Left ventricle myocardium inferior (tissue), 1 donor: ENCODE measurements at regions not wholly inside any gene's neighbourhood (a gene's known extent, or its start where the extent isn't known, plus 50 kb on each side); places are given as distances from the start of the nearest gene placed in this dataset.
A peak's percentile ranks its signal among the peaks of the same experiment; 100 is the strongest.

ENCODE experiments used
- DNase-seq: peaks from one replicate; pipeline ENCODE4 v3.0.0-alpha.2; 2020
- H3K27ac ChIP-seq: fragments of 200-600 bp; replicated peaks from 2 replicates; pipeline ENCODE4 v1.8.0; 2021
- H3K27me3 ChIP-seq: fragments of 200-600 bp; 2 replicates; pipeline ENCODE4 v1.8.0; 2021; ENCODE audit warnings: low read depth
- H3K36me3 ChIP-seq: fragments of 200-600 bp; 2 replicates; pipeline ENCODE4 v1.8.0; 2021
- H3K4me1 ChIP-seq: fragments of 200-600 bp; 2 replicates; pipeline ENCODE4 v1.8.0; 2021
- H3K4me3 ChIP-seq: fragments of 200-600 bp; 2 replicates; pipeline ENCODE4 v1.8.0; 2021; ENCODE audit warnings: mild to moderate bottlenecking, moderate library complexity
- H3K9me3 ChIP-seq: fragments of 200-600 bp; replicated peaks from 2 replicates; pipeline ENCODE4 v1.8.0; 2021
- intact Hi-C: fragments of 100-400 bp; cut with micrococcal nuclease; formaldehyde crosslinking; loops from one replicate; pipeline ENCODE4 v1.11.0; 2022
- TF ChIP-seq, protein P1 (sequence below): fragments of 200-600 bp; IDR thresholded peaks from 2 replicates; pipeline ENCODE4 v1.8.0; 2021; ENCODE audit warnings: antibody characterized with exemption, mild to moderate bottlenecking, borderline replicate concordance
- donor health status: DM: no; HTN: yes; CAD: no; lungs with severe emphysema.

DNA sequence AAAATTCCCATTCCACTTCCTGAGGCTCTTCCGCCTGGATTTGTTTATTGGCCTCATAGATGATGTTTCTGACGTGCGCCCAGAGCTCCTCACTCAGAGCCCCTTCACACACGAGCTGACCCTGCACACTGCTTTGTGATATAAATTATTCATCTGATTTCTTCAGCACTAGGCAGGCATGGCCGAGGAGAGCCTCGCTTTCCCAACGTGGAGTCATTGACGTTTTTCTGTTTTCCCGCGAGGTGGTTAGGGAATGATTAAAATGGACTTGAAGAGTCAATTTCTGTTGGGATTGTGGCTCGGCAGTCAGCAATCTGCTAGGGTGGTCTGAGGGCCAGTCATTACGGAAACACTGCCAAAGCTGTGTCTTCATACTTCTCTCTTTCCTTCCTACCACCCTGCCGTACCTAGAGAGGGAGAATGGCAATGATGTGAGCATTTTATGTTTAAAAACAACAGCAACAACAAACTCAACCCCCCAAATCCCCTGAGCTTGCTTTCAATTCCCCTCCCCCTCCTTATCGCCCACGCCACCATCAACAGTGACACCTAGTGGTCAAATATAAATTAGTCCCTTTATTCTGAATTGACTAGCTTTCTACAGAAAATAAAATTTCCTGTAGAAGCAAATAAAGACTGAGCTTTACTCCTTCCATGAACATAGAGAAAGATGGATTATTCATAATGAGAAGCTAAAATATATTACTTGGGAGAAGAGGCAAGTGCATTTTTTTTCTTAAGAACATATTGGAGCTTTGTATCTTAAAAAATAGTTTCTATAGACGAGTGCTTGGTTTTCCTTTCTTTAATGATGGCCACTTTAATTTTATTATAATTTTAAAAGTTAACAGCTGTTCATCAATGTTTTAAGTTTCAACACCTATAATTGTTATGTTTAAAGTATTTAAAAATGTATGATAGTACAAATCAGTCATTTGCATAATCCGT lies 285.1 kb downstream of the MTX2 start:
- H3K36me3 ChIP-seq, result no peaks in the 10 kb centered on the region
- H3K9me3 ChIP-seq, result no peaks in the 10 kb centered on the region
- H3K4me1 ChIP-seq, result peaks cover 20% of the 10 kb centered on the region
- peak overlapping the region; percentile 62 for H3K27ac ChIP-seq
- no peak for DNase-seq
- peak overlapping the region; percentile 68 for H3K4me3 ChIP-seq
- TF ChIP-seq, protein P1, sequence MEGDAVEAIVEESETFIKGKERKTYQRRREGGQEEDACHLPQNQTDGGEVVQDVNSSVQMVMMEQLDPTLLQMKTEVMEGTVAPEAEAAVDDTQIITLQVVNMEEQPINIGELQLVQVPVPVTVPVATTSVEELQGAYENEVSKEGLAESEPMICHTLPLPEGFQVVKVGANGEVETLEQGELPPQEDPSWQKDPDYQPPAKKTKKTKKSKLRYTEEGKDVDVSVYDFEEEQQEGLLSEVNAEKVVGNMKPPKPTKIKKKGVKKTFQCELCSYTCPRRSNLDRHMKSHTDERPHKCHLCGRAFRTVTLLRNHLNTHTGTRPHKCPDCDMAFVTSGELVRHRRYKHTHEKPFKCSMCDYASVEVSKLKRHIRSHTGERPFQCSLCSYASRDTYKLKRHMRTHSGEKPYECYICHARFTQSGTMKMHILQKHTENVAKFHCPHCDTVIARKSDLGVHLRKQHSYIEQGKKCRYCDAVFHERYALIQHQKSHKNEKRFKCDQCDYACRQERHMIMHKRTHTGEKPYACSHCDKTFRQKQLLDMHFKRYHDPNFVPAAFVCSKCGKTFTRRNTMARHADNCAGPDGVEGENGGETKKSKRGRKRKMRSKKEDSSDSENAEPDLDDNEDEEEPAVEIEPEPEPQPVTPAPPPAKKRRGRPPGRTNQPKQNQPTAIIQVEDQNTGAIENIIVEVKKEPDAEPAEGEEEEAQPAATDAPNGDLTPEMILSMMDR, result peak; percentile 82
- intact Hi-C loops, result loop anchor here (5.0 to 10.0 kb wide), 2 partner anchors 80 to 417 kb away; no protein-coding TSS in a partner anchor
- peaks cover 62% of the 10 kb centered on the region for H3K27me3 ChIP-seq

DNA sequence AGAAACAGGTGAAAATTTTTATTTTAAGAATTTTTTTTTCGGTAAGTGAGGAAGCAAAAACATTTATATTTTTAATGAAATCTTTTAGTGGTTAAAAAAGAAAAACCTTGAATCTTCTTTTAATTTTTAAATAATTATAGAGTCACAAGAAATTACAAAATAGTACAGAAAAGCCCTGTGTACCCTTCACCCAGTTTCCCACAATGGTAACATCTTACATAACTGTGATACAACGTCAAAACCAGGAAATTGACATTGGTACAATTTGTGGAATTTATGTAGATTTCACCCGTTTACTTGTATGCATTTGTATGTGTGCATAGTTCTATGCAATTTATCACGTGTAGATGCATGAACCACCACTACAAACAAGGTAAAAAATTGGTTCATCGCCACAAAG lies 285.9 kb downstream of the MTX2 start:
- Histone ChIP-seq H3K4me1 (peaks cover 20% of the 10 kb centered on the region), H3K4me3 (no peak overlapping the region), H3K36me3 (no peaks in the 10 kb centered on the region), H3K27ac (no peak overlapping the region), H3K27me3 (peaks cover 57% of the 10 kb centered on the region), H3K9me3 (no peaks in the 10 kb centered on the region)
- no peak for DNase-seq
- intact Hi-C loops, result loop anchor here (10.0 kb wide), 1 partner anchor 80 kb away; no protein-coding TSS in a partner anchor
- TF ChIP-seq, protein P1, result no peak

GRCh38 chr2:176555781-176556180 lies 286.5 kb downstream of the MTX2 start:
- Histone ChIP-seq H3K36me3 (no peaks in the 10 kb centered on the region), H3K27me3 (peaks cover 57% of the 10 kb centered on the region), H3K9me3 (no peaks in the 10 kb centered on the region), H3K4me1 (peaks cover 20% of the 10 kb centered on the region), H3K27ac (no peak overlapping the region), H3K4me3 (no peak overlapping the region)
- TF ChIP-seq, protein P1, result no peak
- DNase-seq, result no peak
- intact Hi-C loops, result loop anchor here (10.0 kb wide), 1 partner anchor 79 kb away; no protein-coding TSS in a partner anchor

- Histone ChIP-seq H3K27me3 (peaks cover 59% of the 10 kb centered on the region), H3K9me3 (no peaks in the 10 kb centered on the region), H3K36me3 (no peaks in the 10 kb centered on the region), H3K27ac (no peak overlapping the region), H3K4me3 (no peak overlapping the region), H3K4me1 (peaks cover 20% of the 10 kb centered on the region)
- intact Hi-C loops, result loop anchor here (10.0 kb wide), 1 partner anchor 78 kb away; no protein-coding TSS in a partner anchor
- DNase-seq, result no peak
- TF ChIP-seq, protein P1, result no peak
These were observed 287.1 kb downstream of the MTX2 start for GRCh38 chr2:176556373-176556772.

- Histone ChIP-seq H3K4me1 (peaks cover 18% of the 10 kb centered on the region), H3K9me3 (no peaks in the 10 kb centered on the region), H3K27ac (no peak overlapping the region), H3K27me3 (peaks cover 74% of the 10 kb centered on the region), H3K36me3 (no peaks in the 10 kb centered on the region), H3K4me3 (no peak overlapping the region)
- no peak for DNase-seq
- TF ChIP-seq, protein P1, result no peak
- intact Hi-C loops, result loop anchor here (10.0 kb wide), 1 partner anchor 77 kb away; no protein-coding TSS in a partner anchor
These were observed 288.6 kb downstream of the MTX2 start for GRCh38 chr2:176557821-176558220.
